ENCODE measurements at regions not wholly inside any gene's neighbourhood (a gene's known extent, or its start where the extent isn't known, plus 50 kb on each side); places are given as distances from the start of the nearest gene placed in this dataset.

- no peak for DNase-seq
These were observed 157.0 kb upstream of the NDUFV2 start for GRCh38 chr18:8945514-8945913.

GRCh38 chr18:8946066-8946838, 156.2 kb upstream of the NDUFV2 start:
- no peak for DNase-seq

GRCh38 chr18:8947566-8947965, 154.9 kb upstream of the NDUFV2 start:
- DNase-seq: no peak

- DNase-seq: no peak
These were observed 154.5 kb upstream of the NDUFV2 start for GRCh38 chr18:8948011-8948410.

- DNase-seq: no peak
These were observed 153.9 kb upstream of the NDUFV2 start for GRCh38 chr18:8948471-8949149.

GRCh38 chr18:8949206-8949605, 153.3 kb upstream of the NDUFV2 start:
- peak; percentile 23 to 84 (median 64) for DNase-seq

GRCh38 chr18:8951491-8951890, 151.0 kb upstream of the NDUFV2 start:
- DNase-seq: peak in 1 of 3 experiments; percentile 20

GRCh38 chr18:8952174-8952573, 150.3 kb upstream of the NDUFV2 start:
- DNase-seq: no peak

GRCh38 chr18:8952769-8953760, 149.4 kb upstream of the NDUFV2 start:
- no peak for DNase-seq

GRCh38 chr18:8957731-8958130, 144.8 kb upstream of the NDUFV2 start:
- DNase-seq: peak in 1 of 3 experiments; percentile 41

- DNase-seq: no peak
These were observed 143.8 kb upstream of the NDUFV2 start for GRCh38 chr18:8958660-8959059.

- DNase-seq: peak in 1 of 3 experiments; percentile 52
These were observed 142.9 kb upstream of the NDUFV2 start for GRCh38 chr18:8959551-8960135.

- DNase-seq: no peak
These were observed 141.5 kb upstream of the NDUFV2 start for GRCh38 chr18:8960740-8961657.

- DNase-seq: no peak
These were observed 140.2 kb upstream of the NDUFV2 start for GRCh38 chr18:8962192-8962779.

GRCh38 chr18:8962855-8963635, 139.5 kb upstream of the NDUFV2 start:
- no peak for DNase-seq

- no peak for DNase-seq
These were observed 138.6 kb upstream of the NDUFV2 start for GRCh38 chr18:8963876-8964275.

GRCh38 chr18:8965398-8965797, 137.1 kb upstream of the NDUFV2 start:
- peak in 1 of 3 experiments; percentile 21 for DNase-seq

GRCh38 chr18:8966821-8967220, 135.7 kb upstream of the NDUFV2 start:
- DNase-seq: no peak

GRCh38 chr18:8967573-8967972, 134.9 kb upstream of the NDUFV2 start:
- no peak for DNase-seq

- no peak for DNase-seq
These were observed 132.7 kb upstream of the NDUFV2 start for GRCh38 chr18:8969639-8970390.
